GM10266 (cell line): ENCODE measurements at regions not wholly inside any gene's neighbourhood (a gene's known extent, or its start where the extent isn't known, plus 50 kb on each side); places are given as distances from the start of the nearest gene placed in this dataset.

Source experiments
- DNase-seq: peaks from one replicate; pipeline ENCODE4 v3.0.0; 2012; ENCODE audit errors: extremely low spot score
- CTCF ChIP-seq: IDR thresholded peaks from 2 replicates; pipeline ENCODE4 v1.5.1; 2012; ENCODE audit warnings: mild to moderate bottlenecking, low read depth; ENCODE audit not compliant: control insufficient read depth, insufficient read depth; ENCODE audit errors: missing control alignments

DNA sequence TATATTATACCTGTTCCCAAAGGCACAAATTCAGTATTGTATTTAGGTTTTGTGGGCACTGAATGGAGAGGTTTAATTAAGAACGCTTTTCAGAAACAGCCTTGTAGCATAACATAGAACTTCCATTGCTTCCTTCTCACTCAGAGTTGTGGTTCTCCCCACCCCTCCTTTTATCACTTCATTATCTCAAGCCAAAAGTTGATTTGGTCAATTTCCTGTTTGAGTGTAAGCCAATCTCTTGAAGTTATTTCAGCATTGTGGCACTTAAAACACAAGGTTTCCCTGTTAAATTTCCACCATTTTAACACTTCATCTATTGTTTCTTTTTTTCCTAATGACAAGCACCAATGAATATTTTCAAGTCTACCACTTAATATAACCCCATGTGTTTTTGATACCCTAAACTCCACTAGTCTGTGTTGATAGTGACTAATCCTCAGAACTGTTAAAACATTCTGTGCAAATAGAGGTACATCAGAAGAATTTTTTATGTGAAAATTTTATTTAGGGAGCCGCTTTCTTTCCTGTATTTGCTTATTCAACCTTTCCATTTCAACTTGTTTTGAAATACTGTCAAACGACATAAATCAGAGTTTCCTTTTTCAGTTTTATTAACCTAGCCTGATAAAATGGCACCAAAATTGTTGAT lies 340.1 kb downstream of the BCAT1 start:
- DNase-seq: no peak
- TF ChIP-seq CTCF: no peak

GRCh38 chr12:24608108-24608507 lies 340.8 kb downstream of the BCAT1 start:
- DNase-seq: no peak
- TF ChIP-seq CTCF: no peak

DNA sequence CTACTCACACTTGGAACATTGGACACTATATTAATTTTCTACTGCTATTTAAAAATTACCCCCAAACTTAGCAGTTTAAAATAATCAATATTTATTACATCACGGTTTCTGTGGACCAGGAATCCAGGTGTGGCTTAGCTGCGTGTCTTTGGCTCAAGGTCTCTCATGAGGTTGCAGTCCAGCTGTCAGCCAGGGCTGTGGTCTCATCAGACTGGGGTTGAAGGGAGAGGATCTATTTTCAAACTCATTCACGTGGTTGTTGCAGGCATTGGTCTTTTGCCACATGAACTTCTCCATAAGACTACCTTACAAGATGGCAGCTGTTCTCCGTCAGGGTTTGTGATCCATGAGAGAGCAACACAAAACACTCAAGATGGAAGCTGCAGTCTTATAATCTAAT lies 343.0 kb downstream of the BCAT1 start:
- no peak for DNase-seq
- TF ChIP-seq CTCF: no peak

- TF ChIP-seq CTCF: no peak
- DNase-seq: no peak
Measured at GRCh38 chr12:24605466-24605865, 343.4 kb downstream of the BCAT1 start.

DNA sequence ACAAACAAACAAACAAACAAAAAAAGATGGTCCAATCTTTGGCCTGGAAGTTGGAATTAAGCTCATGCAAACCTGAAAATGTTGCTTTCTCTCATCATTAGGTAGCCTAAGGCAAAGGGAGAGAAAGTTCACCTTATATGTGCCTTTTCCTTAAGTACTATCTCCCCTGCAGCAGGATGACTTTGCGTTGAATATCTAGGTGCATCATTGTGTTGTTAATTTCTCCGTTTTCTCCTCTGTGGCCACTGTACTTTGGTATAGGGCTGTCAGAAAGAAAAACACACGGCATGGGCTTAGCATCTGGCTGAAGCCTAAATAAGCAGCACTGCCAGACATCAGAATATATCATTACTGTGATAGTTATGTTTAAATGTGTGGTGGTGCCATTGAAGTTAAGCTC lies 345.5 kb downstream of the BCAT1 start:
- no peak for DNase-seq
- no peak for TF ChIP-seq CTCF

GRCh38 chr12:24600996-24601395 lies 347.9 kb downstream of the BCAT1 start:
- no peak for DNase-seq

More at GRCh38 chr12:24600996-24601395, 347.9 kb downstream of the BCAT1 start:
- TF ChIP-seq CTCF: no peak
